ENCODE measurements at regions not wholly inside any gene's neighbourhood (a gene's known extent, or its start where the extent isn't known, plus 50 kb on each side); places are given as distances from the start of the nearest gene placed in this dataset.

GRCh38 chr14:104441275-104442106 is 138.1 kb upstream of the C14orf180 start:
- H3K9me3 Mint-ChIP-seq, result no peaks in the 10 kb centered on the region
- ATAC-seq, result no peak
- no peak overlapping the region for H3K4me3 Mint-ChIP-seq
- peak in 2 of 10 donors; percentile 16 to 57 for DNase-seq
- no peaks in the 10 kb centered on the region for H3K36me3 Mint-ChIP-seq
- H3K27me3 Mint-ChIP-seq, result no peaks in the 10 kb centered on the region
- peaks cover 0 to 7% (median 0%) of the 10 kb centered on the region in 4 donors for H3K4me1 Mint-ChIP-seq
- POLR2A ChIA-PET, result no interaction called here
- no peak overlapping the region for H3K27ac Mint-ChIP-seq

- Mint-ChIP-seq H3K4me3 (no peak overlapping the region), H3K9me3 (no peaks in the 10 kb centered on the region), H3K36me3 (no peaks in the 10 kb centered on the region), H3K27me3 (no peaks in the 10 kb centered on the region), H3K4me1 (peaks cover 0 to 7% (median 0%) of the 10 kb centered on the region in 4 donors), H3K27ac (peak overlapping the region in 1 of 10 donors; percentile 81)
- POLR2A ChIA-PET, result no interaction called here
- ATAC-seq (no peak), DNase-seq (peak in 2 of 10 donors; percentile 11 to 54)
These were observed 137.4 kb upstream of the C14orf180 start for GRCh38 chr14:104442107-104442551.

GRCh38 chr14:104442631-104443390 is 136.8 kb upstream of the C14orf180 start:
- DNase-seq, result peak in 2 of 10 donors; percentile 13 to 59
- H3K9me3 Mint-ChIP-seq, result peaks cover 0 to 3% (median 1%) of the 10 kb centered on the region in 9 donors
- H3K27me3 Mint-ChIP-seq, result peaks cover 3 to 6% (median 5%) of the 10 kb centered on the region in 5 donors
- POLR2A ChIA-PET, result no interaction called here
- H3K4me1 Mint-ChIP-seq, result peaks cover 0 to 7% (median 0%) of the 10 kb centered on the region in 4 donors
- ATAC-seq, result no peak
- H3K27ac Mint-ChIP-seq, result peak overlapping the region in 2 of 10 donors; percentile 46 to 81
- no peak overlapping the region for H3K4me3 Mint-ChIP-seq
- H3K36me3 Mint-ChIP-seq, result peaks cover 1 to 3% (median 2%) of the 10 kb centered on the region in 3 donors

GRCh38 chr14:104443391-104444158 is 136.0 kb upstream of the C14orf180 start:
- Mint-ChIP-seq H3K27ac (peak overlapping the region in 6 of 10 donors; percentile 7 to 76 (median 42)), H3K36me3 (peaks cover 2 to 11% (median 6%) of the 10 kb centered on the region in 3 donors), H3K27me3 (peaks cover 9 to 14% (median 13%) of the 10 kb centered on the region in 5 donors)

GRCh38 chr14:104444159-104445030 is 135.2 kb upstream of the C14orf180 start:
- ATAC-seq (no peak), DNase-seq (peak in 1 of 10 donors; percentile 5)
- POLR2A ChIA-PET, result no interaction called here
- H3K4me1 Mint-ChIP-seq, result peaks cover 0 to 5% (median 0%) of the 10 kb centered on the region in 4 donors
- H3K9me3 Mint-ChIP-seq, result peaks cover 2 to 16% (median 13%) of the 10 kb centered on the region in 9 donors
- peak overlapping the region in 3 of 10 donors; percentile 43 to 76 (median 46) for H3K27ac Mint-ChIP-seq
- peaks cover 14 to 22% (median 16%) of the 10 kb centered on the region in 5 donors for H3K27me3 Mint-ChIP-seq
- peaks cover 2 to 15% (median 9%) of the 10 kb centered on the region in 3 donors for H3K36me3 Mint-ChIP-seq
- no peak overlapping the region for H3K4me3 Mint-ChIP-seq

More at GRCh38 chr14:104443391-104444158, 136.0 kb upstream of the C14orf180 start:
- H3K9me3 Mint-ChIP-seq, result peaks cover under 1 to 11% (median 6%) of the 10 kb centered on the region in 9 donors
- POLR2A ChIA-PET, result no interaction called here
- peaks cover 0 to 7% (median 0%) of the 10 kb centered on the region in 4 donors for H3K4me1 Mint-ChIP-seq
- DNase-seq (peak in 2 of 10 donors; percentile 15 to 54), ATAC-seq (no peak)
- no peak overlapping the region for H3K4me3 Mint-ChIP-seq

GRCh38 chr14:104445086-104445485 is 134.5 kb upstream of the C14orf180 start:
- ATAC-seq (no peak), DNase-seq (peak in 2 of 10 donors; percentile 13 to 54)
- Mint-ChIP-seq H3K4me3 (no peak overlapping the region), H3K27me3 (peaks cover 14 to 25% (median 16%) of the 10 kb centered on the region in 5 donors), H3K4me1 (peaks cover 0 to 4% (median 0%) of the 10 kb centered on the region in 4 donors), H3K27ac (peak overlapping the region in 2 of 10 donors; percentile 67 to 89), H3K36me3 (peaks cover 2 to 15% (median 9%) of the 10 kb centered on the region in 3 donors), H3K9me3 (peaks cover 2 to 17% (median 13%) of the 10 kb centered on the region in 9 donors)
- POLR2A ChIA-PET, result no interaction called here

- H3K9me3 Mint-ChIP-seq, result peaks cover 2 to 17% (median 13%) of the 10 kb centered on the region in 9 donors
- POLR2A ChIA-PET, result no interaction called here
- H3K4me1 Mint-ChIP-seq, result peaks cover 0 to 4% (median 0%) of the 10 kb centered on the region in 4 donors
- H3K27me3 Mint-ChIP-seq, result peaks cover 14 to 30% (median 19%) of the 10 kb centered on the region in 5 donors
- H3K4me3 Mint-ChIP-seq, result no peak overlapping the region
- DNase-seq (peak in 2 of 10 donors; percentile 4 to 53), ATAC-seq (no peak)
- H3K36me3 Mint-ChIP-seq, result peaks cover 2 to 15% (median 9%) of the 10 kb centered on the region in 3 donors
- H3K27ac Mint-ChIP-seq, result peak overlapping the region in 1 of 10 donors; percentile 15
These were observed 133.7 kb upstream of the C14orf180 start for GRCh38 chr14:104445832-104446381.

- Mint-ChIP-seq H3K4me3 (no peak overlapping the region), H3K27ac (no peak overlapping the region), H3K9me3 (peaks cover 2 to 17% (median 13%) of the 10 kb centered on the region in 9 donors), H3K36me3 (peaks cover 2 to 15% (median 9%) of the 10 kb centered on the region in 3 donors), H3K4me1 (peaks cover 0 to 4% (median 0%) of the 10 kb centered on the region in 4 donors), H3K27me3 (peaks cover 14 to 38% (median 19%) of the 10 kb centered on the region in 5 donors)
- DNase-seq (no peak), ATAC-seq (no peak)
- POLR2A ChIA-PET, result no interaction called here
These were observed 133.0 kb upstream of the C14orf180 start for GRCh38 chr14:104446611-104447010.

- Mint-ChIP-seq H3K27ac (no peak overlapping the region), H3K4me1 (peaks cover 0 to 4% (median 0%) of the 10 kb centered on the region in 4 donors), H3K4me3 (no peak overlapping the region), H3K36me3 (peaks cover 2 to 15% (median 9%) of the 10 kb centered on the region in 3 donors), H3K27me3 (peaks cover 14 to 46% (median 23%) of the 10 kb centered on the region in 5 donors), H3K9me3 (peaks cover 2 to 17% (median 13%) of the 10 kb centered on the region in 9 donors)
- no peak for ATAC-seq
- DNase-seq, result no peak
- POLR2A ChIA-PET, result no interaction called here
These were observed 131.8 kb upstream of the C14orf180 start for GRCh38 chr14:104447750-104448149.

- H3K27ac Mint-ChIP-seq, result no peak overlapping the region
These were observed 131.2 kb upstream of the C14orf180 start for GRCh38 chr14:104448321-104448720.

GRCh38 chr14:104448721-104449120 is 130.8 kb upstream of the C14orf180 start:
- ATAC-seq (no peak), DNase-seq (no peak)
- peaks cover 2 to 15% (median 9%) of the 10 kb centered on the region in 3 donors for H3K36me3 Mint-ChIP-seq
- H3K27me3 Mint-ChIP-seq, result peaks cover 14 to 46% (median 25%) of the 10 kb centered on the region in 5 donors
- H3K4me1 Mint-ChIP-seq, result peaks cover 0 to 2% (median 0%) of the 10 kb centered on the region in 4 donors
- POLR2A ChIA-PET, result no interaction called here
- no peak overlapping the region for H3K27ac Mint-ChIP-seq
- H3K9me3 Mint-ChIP-seq, result peaks cover 2 to 17% (median 13%) of the 10 kb centered on the region in 9 donors
- no peak overlapping the region for H3K4me3 Mint-ChIP-seq

More at GRCh38 chr14:104448321-104448720, 131.2 kb upstream of the C14orf180 start:
- ATAC-seq, result no peak
- Mint-ChIP-seq H3K36me3 (peaks cover 2 to 15% (median 9%) of the 10 kb centered on the region in 3 donors), H3K4me1 (peaks cover 0 to 4% (median 0%) of the 10 kb centered on the region in 4 donors), H3K9me3 (peaks cover 2 to 17% (median 13%) of the 10 kb centered on the region in 9 donors), H3K4me3 (no peak overlapping the region), H3K27me3 (peaks cover 14 to 46% (median 25%) of the 10 kb centered on the region in 5 donors)
- POLR2A ChIA-PET, result no interaction called here
- no peak for DNase-seq

Data from naive thymus-derived CD8-positive, alpha-beta T cell (primary cell).